GM23248 (cell line): ENCODE measurements at regions not wholly inside any gene's neighbourhood (a gene's known extent, or its start where the extent isn't known, plus 50 kb on each side); places are given as distances from the start of the nearest gene placed in this dataset.

Experiments
- EZH2 ChIP-seq: fragments of 200-600 bp; sonication (generic); IDR thresholded peaks from 2 replicates; pipeline ENCODE4 v1.6.1; 2018; ENCODE audit warnings: antibody characterized with exemption, mild to moderate bottlenecking; ENCODE audit not compliant: insufficient read depth, poor library complexity, severe bottlenecking
- EZH2phosphoT487 ChIP-seq: fragments of 200-600 bp; sonication (generic); IDR thresholded peaks from 2 replicates; pipeline ENCODE4 v1.6.1; 2018; ENCODE audit warnings: antibody characterized with exemption, moderate library complexity, mild to moderate bottlenecking, low read depth; ENCODE audit not compliant: insufficient read depth

DNA sequence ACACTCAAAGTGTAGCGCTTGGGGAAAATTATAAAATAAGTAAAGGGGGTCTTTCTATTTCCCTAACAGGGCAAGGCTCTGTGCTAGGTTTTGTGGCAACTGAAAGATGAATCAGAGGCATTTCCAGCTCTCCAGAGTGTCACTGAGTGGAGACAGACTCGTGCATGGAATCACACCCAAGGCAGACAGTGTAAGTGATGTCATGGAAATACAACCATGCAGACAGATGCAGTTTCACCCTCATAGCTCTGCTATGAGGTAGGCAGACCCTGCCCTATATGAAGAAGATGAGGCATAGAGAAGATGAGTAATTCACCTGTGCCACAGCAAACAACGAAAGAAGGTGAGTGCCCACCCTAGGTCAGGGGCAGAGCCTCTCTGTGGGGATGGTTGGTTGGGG is 57.2 kb upstream of the PITRM1 start:
- TF ChIP-seq EZH2: no peak
- no peak for TF ChIP-seq EZH2phosphoT487
